ENCODE measurements at regions not wholly inside any gene's neighbourhood (a gene's known extent, or its start where the extent isn't known, plus 50 kb on each side); places are given as distances from the start of the nearest gene placed in this dataset.

GRCh38 chr5:7192016-7192415 is 203.9 kb upstream of the ADCY2 start:
- Histone ChIP-seq H3K4me1 (no peaks in the 10 kb centered on the region), H3K4me3 (no peak overlapping the region), H3K27me3 (no peaks in the 10 kb centered on the region), H3K27ac (no peak overlapping the region), H3K9me3 (no peaks in the 10 kb centered on the region), H3K36me3 (no peaks in the 10 kb centered on the region)
- DNase-seq (no peak), ATAC-seq (ENCODE audit: low FRiP score in 2 of 2) (no peak)
- TF ChIP-seq CTCF (IDR thresholded peaks at IDR 0.05): no peak
- no peak for TF ChIP-seq EP300 (IDR thresholded peaks at IDR 0.05)
- TF ChIP-seq POLR2AphosphoS5 (IDR thresholded peaks at IDR 0.05): no peak
- no peak for TF ChIP-seq POLR2A (IDR thresholded peaks at IDR 0.05)
- 64 to 70% methylated on average over 3 of the region's 3 CpGs for WGBS, 2 donors

GRCh38 chr5:7202846-7203245 is 193.1 kb upstream of the ADCY2 start:
- ATAC-seq (ENCODE audit: low FRiP score in 2 of 2): no peak
- Histone ChIP-seq H3K27ac (no peak overlapping the region), H3K9me3 (no peaks in the 10 kb centered on the region), H3K4me3 (no peak overlapping the region), H3K36me3 (no peaks in the 10 kb centered on the region), H3K27me3 (no peaks in the 10 kb centered on the region), H3K4me1 (no peaks in the 10 kb centered on the region)
- TF ChIP-seq POLR2AphosphoS5 (IDR thresholded peaks at IDR 0.05): no peak
- no peak for TF ChIP-seq EP300 (IDR thresholded peaks at IDR 0.05)
- TF ChIP-seq POLR2A (IDR thresholded peaks at IDR 0.05): no peak
- no peak for TF ChIP-seq CTCF (IDR thresholded peaks at IDR 0.05)
- DNase-seq: no peak
- WGBS, 2 donors: 92 to 93% methylated on average over 1 of the region's 1 CpG

GRCh38 chr5:7207979-7208378 is 188.0 kb upstream of the ADCY2 start:
- Histone ChIP-seq H3K36me3 (no peaks in the 10 kb centered on the region), H3K9me3 (no peaks in the 10 kb centered on the region), H3K4me1 (no peaks in the 10 kb centered on the region), H3K4me3 (no peak overlapping the region), H3K27me3 (no peaks in the 10 kb centered on the region), H3K27ac (no peak overlapping the region)
- peak; percentile 4 to 69 for ATAC-seq (ENCODE audit: low FRiP score in 2 of 2)
- no peak for TF ChIP-seq EP300 (IDR thresholded peaks at IDR 0.05)
- no peak for TF ChIP-seq POLR2A (IDR thresholded peaks at IDR 0.05)
- 83 to 90% methylated on average over 2 of the region's 2 CpGs for WGBS, 2 donors
- DNase-seq: no peak

- 35 to 65% methylated on average over 5 of the region's 5 CpGs for WGBS, 2 donors
- Histone ChIP-seq H3K27ac (no peak overlapping the region), H3K27me3 (no peaks in the 10 kb centered on the region), H3K9me3 (no peaks in the 10 kb centered on the region), H3K4me1 (no peaks in the 10 kb centered on the region), H3K36me3 (no peaks in the 10 kb centered on the region), H3K4me3 (no peak overlapping the region)
- ATAC-seq (ENCODE audit: low FRiP score in 2 of 2) (peak in 1 of 2 donors; percentile 43), DNase-seq (no peak)
- TF ChIP-seq EP300 (IDR thresholded peaks at IDR 0.05): no peak
- no peak for TF ChIP-seq POLR2AphosphoS5 (IDR thresholded peaks at IDR 0.05)
- no peak for TF ChIP-seq CTCF (IDR thresholded peaks at IDR 0.05)
- TF ChIP-seq POLR2A (IDR thresholded peaks at IDR 0.05): no peak
These were observed 187.0 kb upstream of the ADCY2 start for GRCh38 chr5:7208938-7209337.

- Histone ChIP-seq H3K27me3 (no peaks in the 10 kb centered on the region), H3K36me3 (no peaks in the 10 kb centered on the region), H3K27ac (no peak overlapping the region), H3K4me3 (no peak overlapping the region), H3K4me1 (no peaks in the 10 kb centered on the region), H3K9me3 (no peaks in the 10 kb centered on the region)
- peak in 1 of 2 donors; percentile 72 for ATAC-seq (ENCODE audit: low FRiP score in 2 of 2)
- TF ChIP-seq EP300 (IDR thresholded peaks at IDR 0.05) (no peak), CTCF (IDR thresholded peaks at IDR 0.05) (no peak), POLR2A (IDR thresholded peaks at IDR 0.05) (no peak), POLR2AphosphoS5 (IDR thresholded peaks at IDR 0.05) (no peak)
- no peak for DNase-seq
These were observed 186.3 kb upstream of the ADCY2 start for GRCh38 chr5:7209658-7210057.

Data from upper lobe of left lung (tissue), 6 donors.